Adrenal gland (tissue), 5 donors: ENCODE measurements at regions not wholly inside any gene's neighbourhood (a gene's known extent, or its start where the extent isn't known, plus 50 kb on each side); places are given as distances from the start of the nearest gene placed in this dataset.

Experiments used
- CTCF ChIP-seq, 6 experiments: fragments of 450-650 bp in 4 of 6; fragments of 200-600 bp in 2 of 6; sonication (generic) in 1 of 6; IDR thresholded peaks; 1 replicate in 5 of 6; 2 replicates in 1 of 6; pipeline versions ENCODE4 v1.5.1 to v1.8.0; 2016 to 2021; ENCODE audit warnings: antibody characterized with exemption in 6 of 6, mild to moderate bottlenecking in 2 of 6, moderate library complexity in 1 of 6
- POLR2A ChIP-seq, 2 donors: fragments of 450-650 bp; IDR thresholded peaks; one replicate each; pipeline ENCODE4 v1.6.1; 2017; ENCODE audit warnings: antibody characterized with exemption in 2 of 2, mild to moderate bottlenecking in 2 of 2, moderate library complexity in 1 of 2
- donor health status: DM: no; HTN: no; CAD: no.

GRCh38 chr10:8990280-8990987 lies 935.9 kb downstream of the GATA3 start:
- TF ChIP-seq CTCF (IDR thresholded peaks at IDR 0.05) (no peak), POLR2A (IDR thresholded peaks at IDR 0.05) (no peak)
